ENCODE measurements at regions not wholly inside any gene's neighbourhood (a gene's known extent, or its start where the extent isn't known, plus 50 kb on each side); places are given as distances from the start of the nearest gene placed in this dataset.

DNA sequence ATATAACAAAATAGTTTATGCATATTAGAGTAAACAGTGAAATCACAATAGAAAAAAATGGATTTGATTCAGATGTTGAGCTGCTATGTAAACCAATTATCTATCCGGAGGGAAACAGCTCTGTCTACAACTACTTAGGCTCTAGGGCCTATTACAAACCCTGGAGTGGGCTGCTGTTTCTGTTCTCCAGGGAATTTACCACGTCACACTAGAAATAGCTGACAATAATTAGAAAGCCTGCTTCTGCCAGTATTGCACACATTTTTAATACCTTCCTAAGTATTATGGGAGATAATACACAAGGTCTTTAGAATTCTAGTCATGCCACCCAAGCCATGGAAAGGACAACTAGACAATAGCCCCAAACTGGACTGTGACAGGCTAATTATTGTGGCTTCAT is 411.1 kb downstream of the FIGN start:
- Histone ChIP-seq H3K27ac (no peak overlapping the region), H3K36me3 (no peaks in the 10 kb centered on the region), H3K4me3 (no peak overlapping the region), H3K4me1 (no peaks in the 10 kb centered on the region), H3K9me3 (no peaks in the 10 kb centered on the region), H3K27me3 (no peaks in the 10 kb centered on the region)
- no peak for DNase-seq
- intact Hi-C loops (cut with DNase I; ENCODE audit: low total_unique reads) (no loop called here), in situ Hi-C loops (cut with MboI; ENCODE audit: low sequenced_read_pairs in 4 of 4) (loop anchor here in 3 of 4 donors (25.0 kb wide), 2 partner anchors 738 to 1163 kb away; no protein-coding TSS in a partner anchor)
- no peak for TF ChIP-seq POLR2A (IDR thresholded peaks at IDR 0.05)
- TF ChIP-seq, protein P1, sequence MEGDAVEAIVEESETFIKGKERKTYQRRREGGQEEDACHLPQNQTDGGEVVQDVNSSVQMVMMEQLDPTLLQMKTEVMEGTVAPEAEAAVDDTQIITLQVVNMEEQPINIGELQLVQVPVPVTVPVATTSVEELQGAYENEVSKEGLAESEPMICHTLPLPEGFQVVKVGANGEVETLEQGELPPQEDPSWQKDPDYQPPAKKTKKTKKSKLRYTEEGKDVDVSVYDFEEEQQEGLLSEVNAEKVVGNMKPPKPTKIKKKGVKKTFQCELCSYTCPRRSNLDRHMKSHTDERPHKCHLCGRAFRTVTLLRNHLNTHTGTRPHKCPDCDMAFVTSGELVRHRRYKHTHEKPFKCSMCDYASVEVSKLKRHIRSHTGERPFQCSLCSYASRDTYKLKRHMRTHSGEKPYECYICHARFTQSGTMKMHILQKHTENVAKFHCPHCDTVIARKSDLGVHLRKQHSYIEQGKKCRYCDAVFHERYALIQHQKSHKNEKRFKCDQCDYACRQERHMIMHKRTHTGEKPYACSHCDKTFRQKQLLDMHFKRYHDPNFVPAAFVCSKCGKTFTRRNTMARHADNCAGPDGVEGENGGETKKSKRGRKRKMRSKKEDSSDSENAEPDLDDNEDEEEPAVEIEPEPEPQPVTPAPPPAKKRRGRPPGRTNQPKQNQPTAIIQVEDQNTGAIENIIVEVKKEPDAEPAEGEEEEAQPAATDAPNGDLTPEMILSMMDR (IDR thresholded peaks at IDR 0.05 in 4 of 5, conservative IDR thresholded peaks at IDR 0.05 in 1 of 5): no peak
- no peak for ATAC-seq

DNA sequence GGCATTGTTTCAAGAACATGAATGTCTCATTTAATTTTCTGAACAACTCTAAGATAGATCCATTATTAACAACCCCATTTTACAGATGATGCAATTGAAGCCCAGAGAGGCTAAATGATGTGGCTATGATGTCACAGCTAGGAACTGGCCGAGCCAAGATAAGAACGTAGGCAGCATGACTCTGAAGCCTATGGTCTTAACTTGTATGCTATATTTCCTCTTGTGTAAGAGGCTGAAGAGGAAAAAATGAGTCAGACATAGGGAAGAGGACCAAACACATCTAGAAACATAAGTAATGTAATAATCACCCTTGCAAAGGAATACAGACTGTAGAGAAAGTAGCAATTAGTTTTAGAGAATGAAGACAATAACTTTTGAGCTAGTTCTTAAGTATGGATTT is 416.8 kb downstream of the FIGN start:
- DNase-seq (no peak), ATAC-seq (no peak)
- H3K4me1 ChIP-seq: no peaks in the 10 kb centered on the region
- H3K36me3 ChIP-seq: no peaks in the 10 kb centered on the region
- H3K9me3 ChIP-seq: no peaks in the 10 kb centered on the region
- H3K27me3 ChIP-seq: no peaks in the 10 kb centered on the region
- H3K27ac ChIP-seq: no peak overlapping the region
- in situ Hi-C loops (cut with MboI; ENCODE audit: low sequenced_read_pairs in 4 of 4): no loop called here
- intact Hi-C loops (cut with DNase I; ENCODE audit: low total_unique reads): no loop called here
- no peak for TF ChIP-seq POLR2A (IDR thresholded peaks at IDR 0.05)
- TF ChIP-seq, protein P1 (IDR thresholded peaks at IDR 0.05 in 4 of 5, conservative IDR thresholded peaks at IDR 0.05 in 1 of 5): no peak
- H3K4me3 ChIP-seq: no peak overlapping the region

GRCh38 chr2:163314712-163315111 is 421.1 kb downstream of the FIGN start:
- DNase-seq (no peak), ATAC-seq (no peak)
- H3K27ac ChIP-seq: no peak overlapping the region
- TF ChIP-seq POLR2A (IDR thresholded peaks at IDR 0.05): no peak
- TF ChIP-seq, protein P1 (IDR thresholded peaks at IDR 0.05 in 4 of 5, conservative IDR thresholded peaks at IDR 0.05 in 1 of 5): no peak
- no peaks in the 10 kb centered on the region for H3K27me3 ChIP-seq
- no peaks in the 10 kb centered on the region for H3K9me3 ChIP-seq
- no peaks in the 10 kb centered on the region for H3K36me3 ChIP-seq
- H3K4me1 ChIP-seq: no peaks in the 10 kb centered on the region
- in situ Hi-C loops (cut with MboI; ENCODE audit: low sequenced_read_pairs in 4 of 4) (no loop called here), intact Hi-C loops (cut with DNase I; ENCODE audit: low total_unique reads) (no loop called here)
- H3K4me3 ChIP-seq: no peak overlapping the region

GRCh38 chr2:163312713-163313112 is 423.1 kb downstream of the FIGN start:
- in situ Hi-C loops (cut with MboI; ENCODE audit: low sequenced_read_pairs in 4 of 4): no loop called here
- H3K27ac ChIP-seq: no peak overlapping the region
- DNase-seq: no peak
- no peaks in the 10 kb centered on the region for H3K36me3 ChIP-seq
- H3K9me3 ChIP-seq: no peaks in the 10 kb centered on the region
- H3K4me3 ChIP-seq: no peak overlapping the region
- TF ChIP-seq, protein P1 (IDR thresholded peaks at IDR 0.05 in 4 of 5, conservative IDR thresholded peaks at IDR 0.05 in 1 of 5): no peak
- no peak for TF ChIP-seq POLR2A (IDR thresholded peaks at IDR 0.05)
- no peak for ATAC-seq
- H3K27me3 ChIP-seq: no peaks in the 10 kb centered on the region
- intact Hi-C loops (cut with DNase I; ENCODE audit: low total_unique reads): no loop called here
- no peaks in the 10 kb centered on the region for H3K4me1 ChIP-seq

GRCh38 chr2:163306647-163307046 is 429.2 kb downstream of the FIGN start:
- no peak overlapping the region for H3K27ac ChIP-seq
- H3K4me3 ChIP-seq: no peak overlapping the region
- no peaks in the 10 kb centered on the region for H3K9me3 ChIP-seq
- TF ChIP-seq POLR2A (IDR thresholded peaks at IDR 0.05): no peak
- TF ChIP-seq, protein P1 (IDR thresholded peaks at IDR 0.05 in 4 of 5, conservative IDR thresholded peaks at IDR 0.05 in 1 of 5): no peak
- DNase-seq: no peak
- intact Hi-C loops (cut with DNase I; ENCODE audit: low total_unique reads): no loop called here
- H3K4me1 ChIP-seq: no peaks in the 10 kb centered on the region
- no peaks in the 10 kb centered on the region for H3K36me3 ChIP-seq
- H3K27me3 ChIP-seq: no peaks in the 10 kb centered on the region
- no peak for ATAC-seq
- in situ Hi-C loops (cut with MboI; ENCODE audit: low sequenced_read_pairs in 4 of 4): no loop called here
